Neural progenitor cell (in vitro differentiated cells): ENCODE measurements at regions not wholly inside any gene's neighbourhood (a gene's known extent, or its start where the extent isn't known, plus 50 kb on each side); places are given as distances from the start of the nearest gene placed in this dataset.

ENCODE experiments used
- DNase-seq: peaks from one replicate; pipeline ENCODE4 v3.0.0-alpha.2; 2016; ENCODE audit warnings: low spot score
- H2AFZ ChIP-seq: fragments of 200-600 bp; sonication (generic); replicated peaks from 2 replicates; pipeline ENCODE4 v1.6.1; 2016; ENCODE audit warnings: antibody characterized with exemption
- H3F3A ChIP-seq: fragments of 200-600 bp; sonication (generic); 2 replicates; pipeline ENCODE4 v1.6.1; 2016; ENCODE audit warnings: antibody characterized with exemption, low read depth
- H3K27ac ChIP-seq: fragments of 200-600 bp; sonication (generic); 2 replicates; pipeline ENCODE4 v1.5.1; 2016; ENCODE audit warnings: mild to moderate bottlenecking
- H3K27me3 ChIP-seq: fragments of 200-600 bp; sonication (generic); 2 replicates; pipeline ENCODE4 v1.6.1; 2016; ENCODE audit warnings: mild to moderate bottlenecking, moderate library complexity
- H3K36me3 ChIP-seq: fragments of 200-600 bp; sonication (generic); 2 replicates; pipeline ENCODE4 v1.5.1; 2016
- H3K4me1 ChIP-seq: fragments of 200-600 bp; sonication (generic); 2 replicates; pipeline ENCODE4 v1.6.1; 2016; ENCODE audit warnings: mixed run types
- H3K4me2 ChIP-seq: fragments of 200-600 bp; sonication (generic); 2 replicates; pipeline ENCODE4 v1.6.1; 2016
- H3K4me3 ChIP-seq: fragments of 200-600 bp; sonication (generic); 2 replicates; pipeline ENCODE4 v1.5.1; 2016
- H3K79me2 ChIP-seq: fragments of 200-600 bp; sonication (generic); 2 replicates; pipeline ENCODE4 v1.6.1; 2016; ENCODE audit warnings: low read depth
- H3K9ac ChIP-seq: fragments of 200-600 bp; sonication (generic); 2 replicates; pipeline ENCODE4 v1.6.1; 2016
- H3K9me3 ChIP-seq: fragments of 200-600 bp; sonication (generic); 2 replicates; pipeline ENCODE4 v1.5.1; 2016; ENCODE audit warnings: low read depth
- H4K20me1 ChIP-seq: fragments of 200-600 bp; sonication (generic); 2 replicates; pipeline ENCODE4 v1.6.1; 2016; ENCODE audit warnings: low read depth
- H3K27ac Mint-ChIP-seq: 3 replicates; pipeline ENCODE4 v1.8.0; 2021; ENCODE audit warnings: mixed read lengths
- H3K27me3 Mint-ChIP-seq: 2 replicates; pipeline ENCODE4 v1.8.0; 2022; ENCODE audit warnings: low read depth, mild to moderate bottlenecking, inconsistent platforms, moderate library complexity, mixed read lengths; ENCODE audit not compliant: insufficient read depth
- H3K36me3 Mint-ChIP-seq: 3 replicates; pipeline ENCODE4 v1.8.0; 2021; ENCODE audit warnings: mixed read lengths
- H3K4me1 Mint-ChIP-seq: 3 replicates; pipeline ENCODE4 v1.8.0; 2021; ENCODE audit warnings: mixed read lengths
- H3K4me3 Mint-ChIP-seq: 3 replicates; pipeline ENCODE4 v1.8.0; 2021; ENCODE audit warnings: mild to moderate bottlenecking, moderate library complexity, mixed read lengths
- H3K9me3 Mint-ChIP-seq: 3 replicates; pipeline ENCODE4 v1.8.0; 2020; ENCODE audit warnings: mixed read lengths
- CTCF ChIP-seq: fragments of 200-600 bp; sonication (generic); IDR thresholded peaks from 2 replicates; pipeline ENCODE4 v1.5.1; 2017; ENCODE audit warnings: antibody characterized with exemption, mild to moderate bottlenecking
- EZH2 ChIP-seq: fragments of 200-600 bp; sonication (generic); IDR thresholded peaks from 2 replicates; pipeline ENCODE4 v1.6.1; 2017; ENCODE audit warnings: antibody characterized with exemption, mild to moderate bottlenecking, moderate library complexity
- EZH2phosphoT487 ChIP-seq: fragments of 200-600 bp; sonication (generic); IDR thresholded peaks from 2 replicates; pipeline ENCODE4 v1.6.1; 2017; ENCODE audit warnings: antibody characterized with exemption

- Histone ChIP-seq H3K4me1 (peaks cover 9% of the 10 kb centered on the region), H3K27me3 (no peaks in the 10 kb centered on the region), H3F3A (no peaks in the 10 kb centered on the region), H3K4me3 (no peak overlapping the region), H3K36me3 (no peaks in the 10 kb centered on the region), H3K9me3 (no peaks in the 10 kb centered on the region), H2AFZ (no peak overlapping the region), H3K9ac (no peak overlapping the region), H3K79me2 (no peaks in the 10 kb centered on the region), H4K20me1 (no peaks in the 10 kb centered on the region), H3K27ac (no peak overlapping the region), H3K4me2 (no peak overlapping the region)
- peaks cover 31% of the 10 kb centered on the region for H3K9me3 Mint-ChIP-seq
- H3K4me3 Mint-ChIP-seq = no peak overlapping the region
- TF ChIP-seq EZH2phosphoT487 = no peak
- peaks cover 60% of the 10 kb centered on the region for H3K36me3 Mint-ChIP-seq
- H3K4me1 Mint-ChIP-seq = peaks cover 6% of the 10 kb centered on the region
- peaks cover 2% of the 10 kb centered on the region for H3K27me3 Mint-ChIP-seq
- no peak overlapping the region for H3K27ac Mint-ChIP-seq
- DNase-seq = no peak
Measured at GRCh38 chr13:99778500-99778899, 193.1 kb downstream of the ZIC5 start.

GRCh38 chr13:99777873-99778272 lies 193.7 kb downstream of the ZIC5 start:
- Histone ChIP-seq H3K27me3 (no peaks in the 10 kb centered on the region), H4K20me1 (no peaks in the 10 kb centered on the region), H3K36me3 (no peaks in the 10 kb centered on the region), H3K79me2 (no peaks in the 10 kb centered on the region), H3K4me1 (peaks cover 9% of the 10 kb centered on the region), H3K9me3 (no peaks in the 10 kb centered on the region), H3K4me2 (no peak overlapping the region), H3K27ac (no peak overlapping the region), H2AFZ (no peak overlapping the region), H3F3A (no peaks in the 10 kb centered on the region), H3K4me3 (no peak overlapping the region), H3K9ac (no peak overlapping the region)
- Mint-ChIP-seq H3K36me3 (peaks cover 66% of the 10 kb centered on the region), H3K27ac (no peak overlapping the region), H3K27me3 (peaks cover 2% of the 10 kb centered on the region), H3K4me3 (no peak overlapping the region), H3K4me1 (peaks cover 6% of the 10 kb centered on the region), H3K9me3 (peaks cover 27% of the 10 kb centered on the region)
- TF ChIP-seq EZH2 = no peak
- no peak for TF ChIP-seq CTCF
- no peak for TF ChIP-seq EZH2phosphoT487
- no peak for DNase-seq

GRCh38 chr13:99774644-99775043 lies 196.9 kb downstream of the ZIC5 start:
- H3K27ac Mint-ChIP-seq = no peak overlapping the region
- H3K4me3 ChIP-seq = no peak overlapping the region
- H3K4me1 Mint-ChIP-seq = peaks cover 6% of the 10 kb centered on the region
- H3K4me3 Mint-ChIP-seq = no peak overlapping the region
- no peaks in the 10 kb centered on the region for H3K9me3 ChIP-seq
- H4K20me1 ChIP-seq = no peaks in the 10 kb centered on the region
- no peaks in the 10 kb centered on the region for H3F3A ChIP-seq
- H3K79me2 ChIP-seq = no peaks in the 10 kb centered on the region
- H2AFZ ChIP-seq = no peak overlapping the region
- H3K9ac ChIP-seq = no peak overlapping the region
- H3K27ac ChIP-seq = no peak overlapping the region
- peaks cover 3% of the 10 kb centered on the region for H3K27me3 Mint-ChIP-seq
- DNase-seq = no peak
- H3K4me1 ChIP-seq = peaks cover 9% of the 10 kb centered on the region
- no peak overlapping the region for H3K4me2 ChIP-seq
- TF ChIP-seq EZH2 (no peak), CTCF (no peak), EZH2phosphoT487 (no peak)
- no peaks in the 10 kb centered on the region for H3K27me3 ChIP-seq
- no peaks in the 10 kb centered on the region for H3K36me3 ChIP-seq
- peaks cover 7% of the 10 kb centered on the region for H3K9me3 Mint-ChIP-seq
- H3K36me3 Mint-ChIP-seq = peaks cover 53% of the 10 kb centered on the region

GRCh38 chr13:99768986-99769385 lies 202.6 kb downstream of the ZIC5 start:
- H3K4me2 ChIP-seq = no peak overlapping the region
- peaks cover 12% of the 10 kb centered on the region for H3K79me2 ChIP-seq
- no peak overlapping the region for H3K4me3 Mint-ChIP-seq
- DNase-seq = no peak
- H3F3A ChIP-seq = peaks cover 24% of the 10 kb centered on the region
- H4K20me1 ChIP-seq = no peaks in the 10 kb centered on the region
- H3K36me3 ChIP-seq = no peaks in the 10 kb centered on the region
- H3K27ac Mint-ChIP-seq = peak overlapping the region; percentile 30
- no peak overlapping the region for H2AFZ ChIP-seq
- H3K27me3 ChIP-seq = no peaks in the 10 kb centered on the region
- no peak overlapping the region for H3K27ac ChIP-seq
- TF ChIP-seq EZH2phosphoT487 = no peak
- TF ChIP-seq EZH2 = no peak
- no peak for TF ChIP-seq CTCF
- peaks cover 29% of the 10 kb centered on the region for H3K4me1 ChIP-seq
- peaks cover 61% of the 10 kb centered on the region for H3K36me3 Mint-ChIP-seq
- no peaks in the 10 kb centered on the region for H3K9me3 ChIP-seq
- H3K9me3 Mint-ChIP-seq = peaks cover 51% of the 10 kb centered on the region
- no peak overlapping the region for H3K4me3 ChIP-seq
- peaks cover 16% of the 10 kb centered on the region for H3K27me3 Mint-ChIP-seq
- H3K9ac ChIP-seq = no peak overlapping the region
- peaks cover 7% of the 10 kb centered on the region for H3K4me1 Mint-ChIP-seq
